Middle frontal gyrus (tissue), 1 donor: ENCODE measurements at regions not wholly inside any gene's neighbourhood (a gene's known extent, or its start where the extent isn't known, plus 50 kb on each side); places are given as distances from the start of the nearest gene placed in this dataset.

Source experiments
- DNase-seq: peaks from one replicate; pipeline ENCODE4 v3.0.0-alpha.2; 2015; ENCODE audit warnings: low spot score; ENCODE audit errors: extremely low spot score

DNA sequence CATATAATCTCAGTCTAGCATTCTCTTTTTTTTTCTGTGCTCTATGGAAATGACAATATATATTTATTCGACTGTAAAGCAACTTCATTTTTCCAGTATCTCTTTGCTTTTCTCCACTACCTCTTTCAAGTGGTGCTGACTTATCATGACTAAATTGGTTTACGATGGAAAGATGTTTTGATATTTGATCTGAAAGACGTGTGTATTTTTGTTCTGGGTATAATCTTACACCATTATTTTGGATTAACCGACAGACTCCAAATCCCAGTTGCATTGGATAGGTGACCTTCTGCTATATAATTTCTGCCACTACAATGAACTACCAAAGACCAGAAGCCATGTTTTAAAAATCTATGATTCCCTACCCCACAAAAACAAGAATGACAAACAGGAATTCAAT is 380.5 kb upstream of the NFE2L3 start:
- DNase-seq, result no peak

DNA sequence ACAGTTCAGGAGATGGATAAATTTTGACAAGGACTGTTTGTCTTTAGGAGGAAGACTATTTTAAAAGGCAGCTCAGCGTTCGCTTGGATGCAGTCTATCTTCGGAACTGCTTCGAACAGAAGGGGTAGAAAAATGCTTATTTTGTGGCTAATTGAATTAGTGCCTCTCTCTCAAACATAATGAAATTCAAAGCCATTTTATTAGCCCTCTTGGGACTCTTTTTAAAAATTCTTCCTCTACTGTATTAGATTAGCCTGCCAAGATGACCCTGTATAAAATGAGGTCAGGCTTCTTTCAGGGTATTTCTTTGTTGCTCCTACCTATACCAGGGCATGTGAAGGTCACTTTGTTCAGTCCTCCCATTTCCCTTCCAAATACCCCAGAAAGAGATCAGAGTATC is 379.2 kb upstream of the NFE2L3 start:
- no peak for DNase-seq

DNA sequence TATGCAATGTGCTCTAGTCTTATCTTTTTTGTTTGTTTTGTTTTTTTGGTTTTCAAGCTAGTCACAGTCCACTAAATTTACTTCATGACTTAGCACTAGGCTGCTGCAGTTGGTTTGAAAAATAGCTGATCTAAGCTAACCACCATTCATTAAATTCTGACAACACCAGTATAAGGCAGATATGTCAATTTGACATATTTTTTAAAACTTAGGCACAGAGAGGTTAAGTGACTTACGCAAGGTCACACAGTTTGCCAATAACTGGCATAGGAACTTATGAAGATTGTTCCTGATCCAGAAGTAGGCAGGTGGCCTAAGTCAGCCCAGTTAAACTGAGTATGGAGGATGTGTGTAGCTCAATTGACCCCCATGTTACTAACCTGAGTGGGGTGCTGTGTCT is 377.3 kb upstream of the NFE2L3 start:
- DNase-seq, result no peak

- no peak for DNase-seq
Observed at GRCh38 chr7:25775570-25775969, 376.4 kb upstream of the NFE2L3 start.

- no peak for DNase-seq
Observed at GRCh38 chr7:25775999-25776743, 375.8 kb upstream of the NFE2L3 start.

DNA sequence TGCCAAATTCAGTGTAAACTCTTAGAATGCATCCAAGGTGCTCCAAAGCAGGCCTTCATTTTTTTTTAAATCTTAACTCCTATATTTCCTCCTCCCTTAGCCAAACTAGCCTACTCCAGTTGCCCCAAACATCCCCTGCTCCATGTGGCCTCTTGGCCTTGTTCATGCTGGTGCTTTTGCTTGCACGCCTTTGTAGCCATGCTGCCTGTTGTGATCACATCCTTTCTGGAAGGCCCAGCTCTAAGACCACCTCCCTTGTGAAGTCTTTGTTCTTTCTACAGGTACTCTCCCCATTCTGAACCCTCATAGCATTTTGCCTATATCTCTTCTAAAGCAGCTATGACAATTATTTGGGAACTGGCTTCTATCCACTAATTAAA is 375.3 kb upstream of the NFE2L3 start:
- DNase-seq, result no peak

DNA sequence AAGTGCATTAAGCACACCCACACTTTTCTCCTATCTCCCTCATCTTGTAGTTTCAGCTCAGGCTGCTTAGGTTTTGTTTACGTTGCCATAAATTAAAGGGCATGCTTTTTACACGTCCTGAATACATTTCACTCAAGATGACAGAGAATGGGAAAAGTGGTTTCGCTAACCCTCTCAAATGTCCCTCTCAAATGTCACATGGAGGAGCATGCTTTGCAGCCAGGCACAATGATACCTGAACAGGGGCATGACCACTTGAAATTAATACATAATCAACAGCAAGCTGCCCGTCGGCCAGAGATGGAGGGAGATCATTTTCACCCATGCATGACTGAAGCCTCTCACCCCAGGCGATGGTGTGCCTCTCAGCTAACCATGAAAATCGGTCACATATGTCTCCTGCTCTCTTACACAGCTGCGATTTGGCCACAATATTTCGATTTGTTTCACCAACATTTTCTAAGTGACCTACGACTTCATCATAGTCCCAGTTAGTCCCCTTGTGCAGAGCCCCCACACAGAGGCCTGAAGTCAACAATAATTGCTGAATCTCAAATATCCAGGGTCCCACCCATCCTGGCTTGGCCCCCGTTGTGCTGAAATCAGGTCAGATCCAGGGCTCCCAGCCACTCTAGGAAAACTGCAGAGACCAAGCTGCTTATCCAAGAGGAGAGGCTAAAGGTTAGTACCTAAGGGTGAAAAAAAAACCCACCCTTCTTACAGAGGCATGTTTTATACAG is 373.9 kb upstream of the NFE2L3 start:
- DNase-seq, result no peak

GRCh38 chr7:25779002-25779546 is 372.9 kb upstream of the NFE2L3 start:
- DNase-seq, result no peak

DNA sequence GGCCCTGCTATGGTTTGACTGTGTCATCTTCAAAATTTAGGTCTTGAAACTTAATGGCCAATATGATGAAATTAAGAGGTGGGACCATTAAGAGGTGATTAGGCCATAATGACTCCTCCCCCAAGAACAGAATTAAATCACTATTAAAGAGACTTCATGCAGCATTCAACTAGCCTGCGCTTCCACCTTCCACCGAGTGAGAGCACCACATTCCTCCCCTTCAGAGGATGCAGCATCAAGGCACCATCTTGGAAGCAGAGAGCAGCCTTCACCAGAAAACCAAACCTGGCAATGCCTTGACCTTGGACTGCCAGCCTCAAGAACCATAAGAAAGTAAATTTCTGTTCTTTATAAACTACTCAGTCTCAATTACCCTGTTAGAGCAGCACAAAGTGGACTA is 371.1 kb upstream of the NFE2L3 start:
- no peak for DNase-seq

GRCh38 chr7:25781704-25782103 is 370.3 kb upstream of the NFE2L3 start:
- no peak for DNase-seq

GRCh38 chr7:25786936-25787335 is 365.1 kb upstream of the NFE2L3 start:
- DNase-seq, result no peak

- no peak for DNase-seq
Observed at GRCh38 chr7:25787336-25787735, 364.7 kb upstream of the NFE2L3 start.

GRCh38 chr7:25788371-25788770 is 363.6 kb upstream of the NFE2L3 start:
- no peak for DNase-seq

DNA sequence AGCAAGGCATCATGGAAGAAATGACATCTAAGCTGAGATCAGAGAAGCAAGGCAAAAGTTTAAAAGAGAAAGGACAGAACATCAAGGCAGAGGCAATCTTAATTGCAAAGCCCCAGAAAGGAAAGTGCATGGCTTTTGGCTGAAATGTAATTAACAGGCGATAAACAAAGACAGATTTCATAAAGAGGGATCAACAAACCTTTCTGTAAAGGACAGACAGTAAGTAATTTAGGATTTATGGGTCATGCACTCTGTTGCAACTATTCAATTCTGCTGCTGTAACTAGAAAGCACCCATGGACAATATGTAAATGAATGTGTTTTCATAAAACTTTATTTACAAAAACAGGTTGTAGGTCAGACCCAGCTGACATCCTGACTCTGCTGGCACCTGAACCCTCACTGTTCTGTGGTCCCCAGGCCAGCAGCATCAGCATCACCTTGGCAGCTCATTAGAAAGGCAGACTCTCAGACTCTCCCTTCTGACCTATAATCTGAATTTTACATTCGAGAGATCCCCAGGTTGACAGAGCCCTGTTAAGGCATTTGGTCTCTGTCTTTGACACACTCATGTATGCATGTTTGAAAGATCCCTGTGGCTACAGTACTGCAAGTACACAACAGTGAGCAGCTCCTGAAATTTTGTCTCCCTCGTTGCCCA is 362.9 kb upstream of the NFE2L3 start:
- no peak for DNase-seq

- DNase-seq, result no peak
Observed at GRCh38 chr7:25789701-25790640, 362.0 kb upstream of the NFE2L3 start.

DNA sequence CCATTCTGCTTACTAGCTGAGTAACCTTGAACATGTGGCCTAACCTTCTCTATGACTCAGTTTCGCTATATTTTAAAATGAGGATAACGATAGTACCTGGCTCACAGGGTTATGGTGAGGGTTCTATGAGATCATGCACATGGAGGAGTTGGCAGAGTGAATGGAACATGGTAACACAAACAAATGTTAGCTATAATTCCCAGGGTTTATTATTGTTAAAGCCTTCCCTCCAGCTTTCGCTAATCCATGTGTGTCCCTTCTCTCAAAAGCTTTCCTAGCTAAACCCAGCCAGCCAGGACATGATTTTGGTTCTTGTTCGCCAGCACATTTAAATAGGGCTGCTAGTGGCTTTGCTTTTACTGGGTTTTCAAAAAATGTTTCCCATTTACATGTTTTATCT is 361.0 kb upstream of the NFE2L3 start:
- DNase-seq, result no peak

DNA sequence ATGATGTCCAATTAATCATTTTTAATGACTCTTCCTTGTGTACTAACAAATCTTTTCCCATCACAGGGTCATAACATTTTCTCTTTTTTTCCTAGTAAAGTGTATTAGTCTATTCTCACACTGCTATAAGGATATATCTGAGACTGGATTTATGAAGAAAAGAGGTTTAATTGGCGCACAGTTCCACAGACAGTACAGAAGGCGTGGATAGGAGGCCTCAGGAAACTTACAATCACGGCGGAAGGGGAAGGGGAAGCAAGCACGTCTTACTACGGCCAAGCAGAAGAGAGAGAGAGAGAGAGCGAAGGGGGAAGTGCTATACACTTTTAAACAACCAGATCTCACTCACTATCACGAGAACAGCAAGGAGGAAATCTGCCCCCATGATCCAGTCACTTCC is 359.4 kb upstream of the NFE2L3 start:
- DNase-seq, result no peak

- DNase-seq, result no peak
Observed at GRCh38 chr7:25795824-25796235, 356.2 kb upstream of the NFE2L3 start.

DNA sequence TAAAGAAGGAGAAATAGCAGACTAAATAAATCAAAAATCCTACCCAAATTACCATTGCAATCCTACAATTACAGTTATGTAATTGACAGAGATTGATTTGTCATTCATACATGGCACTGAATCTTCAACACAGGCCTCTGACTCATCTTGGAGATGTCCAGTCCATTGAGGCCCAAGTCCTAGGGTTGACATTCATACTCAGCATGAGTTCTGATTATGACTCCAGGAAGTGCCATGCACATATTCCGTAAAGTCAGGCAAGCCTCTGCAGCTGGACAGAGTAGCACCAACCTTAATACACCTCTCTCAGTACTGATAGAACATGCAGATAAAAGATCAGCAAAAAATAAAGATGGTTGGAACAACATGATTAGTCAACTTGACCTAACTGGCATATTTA is 353.7 kb upstream of the NFE2L3 start:
- DNase-seq, result no peak

DNA sequence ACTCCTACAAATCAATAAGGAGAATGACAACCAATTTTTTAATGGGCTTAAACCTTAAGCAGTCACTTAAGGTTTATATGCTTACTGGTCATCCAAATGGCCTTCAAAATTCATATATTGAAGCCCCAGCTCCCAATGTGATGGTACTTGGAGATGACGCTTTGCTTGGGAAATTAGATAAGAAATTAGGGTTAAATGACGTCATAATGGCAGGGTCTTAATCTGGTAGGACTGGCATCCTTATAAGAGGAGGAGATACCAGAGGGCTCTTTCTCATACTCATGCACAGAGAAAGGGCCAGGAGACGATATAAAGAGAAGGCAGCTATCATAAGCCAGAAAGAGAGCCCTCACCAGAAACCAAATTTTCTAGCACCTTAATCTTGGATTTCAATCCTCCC is 350.8 kb upstream of the NFE2L3 start:
- no peak for DNase-seq

DNA sequence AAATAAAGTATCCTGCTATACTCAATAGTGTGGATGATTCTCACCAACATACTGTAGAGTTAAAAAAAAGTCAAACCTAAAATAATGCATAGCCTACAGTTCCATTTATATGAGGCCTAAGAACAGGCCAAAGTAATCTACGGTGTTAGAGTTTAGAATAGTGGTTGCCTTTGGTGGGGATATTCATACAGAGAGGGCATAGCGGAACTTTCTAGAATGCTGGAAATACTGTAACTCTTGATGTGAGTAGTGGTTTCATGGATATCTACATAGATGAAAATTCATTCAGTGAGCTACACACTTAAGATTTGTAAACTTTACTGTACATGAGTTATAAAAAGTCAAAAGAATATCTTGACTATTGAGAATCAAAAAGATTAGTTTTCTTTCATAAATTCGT is 349.9 kb upstream of the NFE2L3 start:
- DNase-seq, result no peak
